Right lung (tissue), 2 donors: ENCODE measurements at regions not wholly inside any gene's neighbourhood (a gene's known extent, or its start where the extent isn't known, plus 50 kb on each side); places are given as distances from the start of the nearest gene placed in this dataset.

ENCODE experiments used
- DNase-seq, 2 donors: peaks; one replicate each; pipeline ENCODE4 v3.0.0-alpha.2; 2013

DNA sequence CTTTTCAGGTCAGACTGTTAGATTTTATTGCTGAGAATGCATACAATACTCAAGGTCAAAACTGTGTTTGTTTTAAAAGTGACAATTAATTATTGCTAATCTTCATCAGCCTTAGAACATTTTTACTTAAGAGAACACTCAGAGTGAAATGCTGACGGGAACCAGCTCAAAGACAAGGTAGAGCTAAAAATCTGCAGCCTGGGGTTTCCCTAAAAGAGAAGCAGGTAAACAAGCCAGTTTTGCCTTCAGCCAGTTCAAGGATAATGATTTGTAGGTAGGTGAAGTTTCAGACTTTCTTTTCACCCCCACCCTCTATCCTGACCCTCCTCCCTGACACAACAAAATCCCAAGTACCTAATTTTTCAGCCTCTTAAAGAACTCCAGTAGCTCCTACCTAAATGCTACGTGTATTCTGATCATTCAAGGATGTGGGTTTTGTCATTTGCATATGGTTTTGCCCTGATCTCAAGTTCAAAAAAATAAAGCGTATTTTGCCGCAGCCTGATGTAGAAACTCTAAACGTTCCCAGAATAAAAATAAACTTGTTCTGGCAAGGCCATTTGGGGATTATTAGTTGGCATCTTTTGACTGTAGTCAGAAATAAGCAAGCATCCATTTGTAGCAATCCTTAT is 407.2 kb downstream of the EFNA5 start:
- DNase-seq = no peak

- DNase-seq = no peak
These were observed 412.7 kb downstream of the EFNA5 start for GRCh38 chr5:107257885-107258520.

- no peak for DNase-seq
These were observed 415.9 kb downstream of the EFNA5 start for GRCh38 chr5:107254902-107255234.

DNA sequence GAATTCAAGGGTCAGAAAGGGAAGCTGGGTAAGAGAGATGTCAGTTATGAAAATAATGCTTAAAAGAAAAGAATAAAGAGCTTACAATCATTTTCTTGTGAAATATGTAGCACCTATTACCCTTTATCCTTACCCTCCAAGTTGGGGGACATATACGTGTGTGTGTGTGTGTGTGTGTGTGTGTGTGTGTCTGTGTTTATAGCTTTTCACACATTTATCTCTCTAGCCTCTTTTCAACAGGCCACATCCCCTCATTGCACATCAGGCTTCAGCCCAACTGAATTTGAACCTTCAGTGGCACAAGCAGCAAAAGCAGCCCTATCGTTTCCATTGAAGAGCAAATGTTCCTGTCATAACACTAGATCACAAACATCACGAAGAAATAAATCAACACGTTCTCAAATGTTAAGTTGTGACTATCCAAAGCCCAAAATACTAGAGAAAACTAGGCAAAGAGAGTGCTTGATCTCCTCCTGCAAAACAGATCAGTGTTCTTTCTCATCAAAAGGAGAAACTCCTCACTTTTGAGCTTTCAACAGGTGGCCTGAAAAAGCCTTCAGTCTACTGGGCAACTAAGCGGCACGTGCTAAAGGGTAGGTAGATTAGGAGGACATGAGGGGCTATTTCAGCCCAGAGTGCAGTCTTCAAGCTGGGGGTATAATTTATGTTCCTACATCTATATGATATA is 416.4 kb downstream of the EFNA5 start:
- no peak for DNase-seq

- DNase-seq = no peak
These were observed 417.5 kb downstream of the EFNA5 start for GRCh38 chr5:107253246-107253645.

DNA sequence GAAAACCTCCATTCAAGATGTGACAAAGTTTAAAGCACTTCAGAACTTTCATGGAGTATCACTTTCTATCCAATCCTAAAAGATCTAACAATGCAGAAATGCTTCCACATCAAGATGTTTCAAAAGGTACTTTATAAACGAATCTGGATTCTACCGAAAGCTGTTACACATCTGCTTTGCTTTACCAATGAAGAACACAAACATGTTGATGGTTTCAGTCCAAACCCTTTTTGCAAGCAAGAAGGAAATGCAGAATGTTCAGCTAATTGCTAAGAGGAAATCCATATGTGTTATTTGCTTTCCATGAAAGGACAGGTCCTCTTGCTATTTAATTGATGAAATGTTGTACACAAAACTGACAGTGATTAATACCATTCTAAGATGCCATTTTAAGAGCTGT is 419.6 kb downstream of the EFNA5 start:
- DNase-seq = no peak

- no peak for DNase-seq
These were observed 422.6 kb downstream of the EFNA5 start for GRCh38 chr5:107248066-107248695.

- DNase-seq = no peak
These were observed 423.3 kb downstream of the EFNA5 start for GRCh38 chr5:107247427-107247826.

- no peak for DNase-seq
These were observed 427.5 kb downstream of the EFNA5 start for GRCh38 chr5:107243220-107243579.

- no peak for DNase-seq
These were observed 428.1 kb downstream of the EFNA5 start for GRCh38 chr5:107242411-107243219.

DNA sequence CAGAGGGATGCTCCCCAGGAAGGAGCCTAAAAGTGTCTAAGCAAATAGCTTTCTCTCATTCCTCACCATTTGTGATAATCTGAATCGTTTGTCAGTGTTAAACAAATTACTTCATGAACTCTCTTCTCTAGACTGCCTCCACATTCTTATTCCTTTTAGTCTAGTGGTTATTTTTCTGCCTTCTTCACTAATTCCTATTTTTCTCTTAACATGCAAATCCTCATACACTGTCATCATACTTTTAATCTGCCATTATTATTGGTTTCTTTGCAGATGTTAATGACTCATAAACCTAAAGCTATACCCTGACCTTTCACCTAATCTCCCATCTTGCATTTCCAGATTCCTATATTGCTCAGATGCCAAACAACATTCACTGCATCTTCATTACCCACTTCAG is 428.9 kb downstream of the EFNA5 start:
- DNase-seq = no peak

DNA sequence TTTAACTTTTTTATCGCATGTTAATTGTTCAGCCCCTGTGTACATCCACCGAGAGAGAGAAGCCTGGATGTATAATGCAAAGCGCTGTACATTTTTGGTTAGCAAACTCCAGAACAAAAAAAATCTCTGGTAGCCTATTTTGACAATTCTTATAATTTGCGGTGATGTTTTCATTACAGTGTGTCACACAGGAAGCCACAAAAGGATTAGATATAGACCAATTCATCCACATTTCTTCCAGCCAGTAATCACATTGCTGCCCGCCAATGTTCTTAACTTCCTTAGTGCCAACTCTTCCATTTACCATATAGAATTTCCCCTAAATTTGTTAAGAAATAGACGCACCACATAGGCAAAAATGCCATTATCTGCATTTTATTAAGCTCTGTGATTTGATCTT is 435.6 kb downstream of the EFNA5 start:
- DNase-seq = no peak

- peak in 1 of 2 donors; percentile 45 for DNase-seq
These were observed 437.9 kb downstream of the EFNA5 start for GRCh38 chr5:107232788-107233187.

GRCh38 chr5:107232293-107232692 is 438.4 kb downstream of the EFNA5 start:
- DNase-seq = no peak

DNA sequence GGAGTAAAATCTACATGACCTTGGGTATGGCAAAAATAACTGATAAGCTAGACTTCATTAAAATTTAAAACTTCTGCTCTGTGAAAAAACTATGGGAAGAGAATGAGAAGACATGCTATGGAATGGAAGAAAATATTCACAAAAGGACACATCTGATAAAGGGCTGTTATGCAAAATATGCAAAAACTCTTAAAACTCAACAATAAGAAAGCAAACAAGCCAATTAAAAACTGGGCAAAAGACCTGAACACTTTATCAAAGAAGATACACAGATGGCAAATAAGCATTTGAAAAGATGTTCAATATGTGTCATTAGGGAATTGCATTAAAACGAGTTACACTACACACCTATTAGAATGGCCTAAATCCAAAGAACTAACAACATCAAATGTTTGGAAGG is 439.5 kb downstream of the EFNA5 start:
- no peak for DNase-seq

DNA sequence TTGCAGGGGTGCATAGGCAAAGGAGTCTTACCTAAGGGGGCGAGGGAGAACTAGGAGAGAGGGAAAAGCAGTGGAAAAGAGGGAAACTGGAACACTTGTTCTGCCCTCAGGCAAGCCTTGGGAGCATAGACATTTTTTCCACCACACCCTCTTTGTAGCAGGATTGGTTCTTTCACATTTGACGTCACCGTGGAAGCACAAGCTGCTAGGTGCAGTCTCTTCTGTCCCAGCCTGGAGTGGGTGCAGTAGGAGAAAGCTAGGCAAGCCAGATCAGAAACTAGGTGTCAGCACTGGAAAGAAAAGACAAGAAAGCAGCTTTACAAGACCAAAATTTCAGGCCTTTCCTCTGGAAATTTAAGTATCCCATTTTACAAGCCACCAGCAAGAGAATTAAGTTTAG is 440.4 kb downstream of the EFNA5 start:
- no peak for DNase-seq

- DNase-seq = no peak
These were observed 442.5 kb downstream of the EFNA5 start for GRCh38 chr5:107228226-107228625.

GRCh38 chr5:107224272-107224671 is 446.5 kb downstream of the EFNA5 start:
- no peak for DNase-seq

DNA sequence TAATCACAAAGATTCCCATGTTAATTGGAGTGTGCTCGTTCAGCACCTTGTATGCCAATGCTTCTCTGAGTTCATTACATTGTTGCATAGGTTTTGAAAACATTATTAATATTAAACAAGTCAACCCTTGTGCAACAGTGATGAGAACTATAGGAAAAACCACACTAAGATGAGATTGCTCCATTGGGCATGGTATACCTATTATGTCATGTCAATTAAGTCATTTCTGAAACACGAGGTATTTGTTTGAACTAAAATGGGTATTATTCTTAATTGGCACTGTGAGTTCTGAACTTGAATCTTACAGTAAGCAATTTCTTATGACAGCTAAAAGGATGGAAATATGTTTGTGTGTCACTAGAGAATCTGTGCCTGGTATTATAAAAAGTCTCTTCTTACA is 447.7 kb downstream of the EFNA5 start:
- DNase-seq = no peak

DNA sequence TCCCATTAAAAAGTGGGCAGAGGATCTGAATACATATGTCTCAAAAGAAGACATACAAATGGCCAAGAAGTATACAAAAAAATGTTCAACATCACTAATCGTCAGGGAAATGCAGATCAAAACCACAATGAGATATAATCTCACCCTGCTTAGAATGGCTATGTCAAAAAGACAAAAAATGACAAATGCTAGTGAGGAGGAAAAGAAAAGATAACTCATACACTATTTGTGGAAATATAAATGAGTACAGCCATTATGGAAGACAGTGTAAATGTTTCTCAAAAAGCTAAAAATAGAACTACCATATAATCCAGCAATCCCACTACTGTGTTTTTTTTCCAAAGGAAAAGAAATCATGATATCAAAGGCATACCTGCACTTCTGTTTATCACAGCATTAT is 450.7 kb downstream of the EFNA5 start:
- no peak for DNase-seq

- DNase-seq = no peak
These were observed 452.1 kb downstream of the EFNA5 start for GRCh38 chr5:107218457-107219193.

DNA sequence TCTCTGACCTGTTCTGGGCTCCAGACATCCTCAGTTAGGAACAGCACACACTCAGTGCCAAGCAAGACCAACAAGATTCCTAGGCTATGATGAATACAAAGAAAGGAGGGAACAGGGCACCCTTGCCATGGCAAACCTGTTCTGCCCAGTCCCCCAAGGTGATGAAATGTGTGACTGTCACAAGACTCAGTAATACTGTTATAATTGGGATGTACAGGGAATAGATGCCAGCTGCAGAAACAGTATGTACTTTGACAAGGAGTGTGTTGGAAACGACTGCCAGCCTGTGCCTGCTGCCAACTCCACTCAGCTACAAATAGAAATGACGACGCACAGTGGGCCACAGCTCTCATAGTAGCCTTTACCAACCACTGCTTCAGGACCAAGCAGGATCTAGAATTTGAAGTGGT is 453.0 kb downstream of the EFNA5 start:
- no peak for DNase-seq
